IPS-18c (cell line): ENCODE measurements at regions not wholly inside any gene's neighbourhood (a gene's known extent, or its start where the extent isn't known, plus 50 kb on each side); places are given as distances from the start of the nearest gene placed in this dataset.

ENCODE experiments used
- H3K4me3 ChIP-seq: 2 replicates; pipeline ENCODE4 v1.7.0; 2013; ENCODE audit warnings: low read depth, mild to moderate bottlenecking, low read length, moderate library complexity; ENCODE audit not compliant: insufficient read depth
- H3K9me3 ChIP-seq: one replicate; pipeline ENCODE4 v1.6.1; 2013; ENCODE audit warnings: mild to moderate bottlenecking, low read length, moderate library complexity; ENCODE audit not compliant: control insufficient read depth, insufficient read depth

DNA sequence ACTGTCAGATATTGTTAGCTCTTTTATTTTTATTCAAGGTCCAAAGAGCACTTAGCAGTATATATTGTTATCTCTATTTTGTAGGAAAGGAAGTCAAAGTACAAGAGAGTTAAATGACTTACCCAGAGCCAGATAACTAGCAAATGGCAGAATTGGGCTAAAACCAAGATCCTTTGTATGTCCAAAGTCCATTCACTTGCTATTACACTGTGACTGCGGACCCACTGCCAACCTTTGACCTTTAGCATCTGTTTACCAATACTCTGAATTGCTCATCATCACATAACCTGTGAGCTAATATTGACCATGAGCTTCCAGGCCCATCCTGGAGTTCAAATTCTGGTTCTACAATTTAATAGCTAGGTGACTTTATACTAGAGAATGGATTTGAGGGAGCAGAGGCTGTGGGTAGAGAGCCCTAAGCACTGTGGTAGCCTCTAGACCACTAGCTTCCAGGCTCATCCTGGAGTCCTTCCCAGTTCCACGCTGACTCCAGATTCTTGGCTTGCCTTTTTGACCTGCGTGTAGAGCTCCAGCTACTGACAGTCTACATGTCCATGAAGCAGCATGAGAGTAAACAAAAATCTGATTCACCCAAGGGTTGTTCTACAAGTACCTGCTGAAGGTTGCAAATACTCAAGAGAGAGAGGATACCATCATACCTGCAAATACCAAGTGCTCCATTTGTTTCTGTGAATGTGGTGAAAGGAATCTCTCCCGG lies 424.0 kb downstream of the SH3GL2 start:
- no peak overlapping the region for H3K4me3 ChIP-seq
- no peaks in the 10 kb centered on the region for H3K9me3 ChIP-seq

DNA sequence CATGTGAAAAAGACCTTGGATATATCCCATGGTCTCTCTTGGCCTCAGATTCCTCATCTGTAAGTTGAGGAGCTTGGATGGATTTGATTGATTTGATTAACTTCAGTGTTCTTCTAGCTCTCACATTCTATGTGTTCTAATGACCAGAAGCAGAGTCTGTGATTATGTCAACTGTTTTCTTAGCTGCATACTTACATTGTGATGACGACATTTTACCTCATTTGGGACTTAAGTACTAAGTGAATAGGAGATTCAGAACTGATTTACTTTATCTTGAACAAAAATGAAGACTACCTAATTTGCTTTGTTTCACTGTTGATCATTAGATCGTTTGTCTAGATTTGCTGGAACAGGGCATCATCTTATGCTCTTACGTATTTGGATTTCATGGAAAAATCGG lies 427.7 kb downstream of the SH3GL2 start:
- H3K9me3 ChIP-seq: no peaks in the 10 kb centered on the region
- no peak overlapping the region for H3K4me3 ChIP-seq

DNA sequence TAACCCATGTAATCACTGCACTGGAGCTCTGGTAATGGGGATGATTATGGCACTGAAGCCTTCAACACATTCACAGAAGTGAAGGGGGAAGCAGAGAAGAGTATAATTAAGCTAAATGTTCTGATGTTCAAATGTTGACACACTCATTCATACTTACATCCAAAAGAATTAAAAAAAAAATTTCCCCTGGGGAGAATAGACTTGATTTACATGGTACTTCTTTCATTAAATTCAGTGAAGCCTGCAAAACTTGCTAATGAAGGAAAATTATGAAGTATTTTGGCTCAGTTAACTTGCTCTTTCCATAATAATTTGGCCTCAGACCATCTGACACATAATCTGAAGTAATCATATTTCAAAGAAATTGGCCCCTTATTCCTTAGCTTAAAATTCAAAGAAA lies 428.8 kb downstream of the SH3GL2 start:
- Histone ChIP-seq H3K9me3 (no peaks in the 10 kb centered on the region), H3K4me3 (no peak overlapping the region)

DNA sequence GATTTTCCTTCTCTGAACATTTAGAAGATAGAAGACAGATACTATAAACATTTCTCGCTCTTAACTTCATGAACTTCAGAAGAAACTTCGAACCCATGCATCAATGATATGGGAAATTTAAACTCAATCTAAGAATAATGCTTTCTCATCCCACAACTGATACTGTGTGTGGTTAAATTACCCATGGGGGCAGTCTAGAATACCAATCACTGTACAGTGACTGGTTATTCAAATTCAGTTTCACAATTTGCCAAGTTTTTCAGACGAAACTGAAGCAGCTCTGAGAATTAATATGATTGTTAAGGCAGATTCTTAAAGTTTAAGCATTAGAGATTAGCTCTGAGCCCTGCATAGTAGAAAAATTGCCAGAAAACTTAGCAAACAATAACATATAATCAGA lies 431.0 kb downstream of the SH3GL2 start:
- no peak overlapping the region for H3K4me3 ChIP-seq
- no peaks in the 10 kb centered on the region for H3K9me3 ChIP-seq

GRCh38 chr9:18010492-18010891 lies 431.6 kb downstream of the SH3GL2 start:
- H3K4me3 ChIP-seq: no peak overlapping the region
- H3K9me3 ChIP-seq: no peaks in the 10 kb centered on the region

DNA sequence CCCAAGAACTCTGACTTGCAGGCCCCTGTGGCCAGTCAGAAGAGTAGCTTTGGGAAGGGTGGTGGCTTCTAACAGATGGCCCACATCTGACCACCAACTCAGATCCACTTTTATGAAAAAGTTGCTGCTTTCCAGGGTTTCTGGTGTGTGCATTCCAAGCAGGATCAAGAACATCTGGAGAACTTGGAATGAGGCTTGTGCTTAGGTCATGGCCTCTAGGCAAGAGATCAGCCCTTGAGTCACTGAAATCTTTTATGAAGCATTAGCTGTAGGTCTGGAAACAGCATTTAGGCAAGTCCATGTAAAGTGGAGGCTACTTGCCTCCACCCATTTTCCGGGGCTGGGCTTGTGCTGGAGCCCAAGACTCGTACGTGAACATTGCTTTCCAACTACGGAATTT lies 433.3 kb downstream of the SH3GL2 start:
- no peaks in the 10 kb centered on the region for H3K9me3 ChIP-seq
- no peak overlapping the region for H3K4me3 ChIP-seq

DNA sequence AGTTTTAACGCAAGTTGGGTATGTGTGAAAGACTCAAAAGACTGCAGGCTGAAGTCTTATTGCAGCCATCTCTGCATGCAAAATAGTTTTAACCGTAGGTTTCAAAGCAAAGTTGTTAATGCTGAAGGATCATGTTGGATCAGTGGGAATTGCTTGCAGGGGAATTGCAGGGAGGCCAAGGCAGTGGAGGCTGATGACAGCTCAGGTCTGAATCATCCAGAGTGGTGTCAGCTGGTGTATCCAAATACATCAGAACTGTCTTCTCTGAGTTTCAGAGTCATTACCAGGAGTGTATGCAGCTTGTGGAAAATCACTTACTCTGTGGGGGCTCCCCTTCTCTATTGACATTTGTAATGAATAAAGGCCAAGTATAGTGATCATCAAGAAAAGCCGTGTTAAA lies 435.7 kb downstream of the SH3GL2 start:
- H3K4me3 ChIP-seq: no peak overlapping the region

DNA sequence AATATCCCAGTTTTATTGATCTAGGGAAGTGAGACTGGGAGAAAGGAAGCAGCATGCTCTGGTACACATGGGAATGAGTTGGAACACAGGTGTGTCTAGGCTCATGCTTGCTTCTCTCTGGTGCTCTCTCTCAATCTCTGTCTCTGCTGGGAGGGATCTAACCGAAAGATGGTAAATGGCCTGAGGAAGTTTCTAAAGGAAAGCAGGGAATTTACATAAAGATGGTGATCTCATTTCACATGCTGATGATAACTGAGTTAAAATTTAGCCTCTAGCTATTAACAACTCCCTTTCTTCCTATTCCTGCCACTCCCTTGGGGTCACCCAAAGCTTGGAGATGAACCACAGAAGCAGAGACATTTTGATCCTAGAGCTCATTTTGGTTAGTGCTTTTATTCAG lies 436.2 kb downstream of the SH3GL2 start:
- peaks cover 3% of the 10 kb centered on the region for H3K9me3 ChIP-seq
- H3K4me3 ChIP-seq: no peak overlapping the region

More for the DNA sequence above, 435.7 kb downstream of the SH3GL2 start:
- H3K9me3 ChIP-seq: peaks cover 3% of the 10 kb centered on the region

DNA sequence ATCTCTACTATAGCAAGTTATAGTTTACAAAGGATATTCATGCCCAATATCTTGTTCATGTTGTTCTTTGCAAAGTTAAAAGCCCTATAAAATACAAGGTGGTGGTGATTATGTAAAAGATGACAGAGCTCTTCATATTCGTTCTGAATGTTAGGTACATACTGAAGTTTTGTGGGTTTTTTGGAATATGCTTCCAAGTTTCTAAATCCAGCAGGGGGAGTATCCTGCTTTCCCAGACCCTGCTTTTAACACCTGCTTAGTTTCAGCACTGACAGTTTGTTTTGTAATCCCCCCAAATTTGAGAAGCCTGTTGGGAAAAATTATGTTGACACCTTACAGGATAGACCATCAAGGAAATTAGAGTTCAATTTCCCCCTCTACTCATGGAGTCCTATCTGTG lies 438.3 kb downstream of the SH3GL2 start:
- H3K9me3 ChIP-seq: peaks cover 3% of the 10 kb centered on the region

GRCh38 chr9:18018221-18018620 lies 439.4 kb downstream of the SH3GL2 start:
- Histone ChIP-seq H3K4me3 (no peak overlapping the region), H3K9me3 (peaks cover 3% of the 10 kb centered on the region)

More for the DNA sequence above, 438.3 kb downstream of the SH3GL2 start:
- H3K4me3 ChIP-seq: no peak overlapping the region

- no peak overlapping the region for H3K4me3 ChIP-seq
- peaks cover 3% of the 10 kb centered on the region for H3K9me3 ChIP-seq
Measured at GRCh38 chr9:18018661-18019060, 439.8 kb downstream of the SH3GL2 start.

- H3K9me3 ChIP-seq: peaks cover 3% of the 10 kb centered on the region
Measured at GRCh38 chr9:18020121-18020745, 441.4 kb downstream of the SH3GL2 start.

GRCh38 chr9:18022642-18023041 lies 443.8 kb downstream of the SH3GL2 start:
- Histone ChIP-seq H3K4me3 (no peak overlapping the region), H3K9me3 (peaks cover 3% of the 10 kb centered on the region)

More at GRCh38 chr9:18020121-18020745, 441.4 kb downstream of the SH3GL2 start:
- no peak overlapping the region for H3K4me3 ChIP-seq

GRCh38 chr9:18023332-18023731 lies 444.5 kb downstream of the SH3GL2 start:
- Histone ChIP-seq H3K9me3 (peaks cover 3% of the 10 kb centered on the region), H3K4me3 (no peak overlapping the region)

DNA sequence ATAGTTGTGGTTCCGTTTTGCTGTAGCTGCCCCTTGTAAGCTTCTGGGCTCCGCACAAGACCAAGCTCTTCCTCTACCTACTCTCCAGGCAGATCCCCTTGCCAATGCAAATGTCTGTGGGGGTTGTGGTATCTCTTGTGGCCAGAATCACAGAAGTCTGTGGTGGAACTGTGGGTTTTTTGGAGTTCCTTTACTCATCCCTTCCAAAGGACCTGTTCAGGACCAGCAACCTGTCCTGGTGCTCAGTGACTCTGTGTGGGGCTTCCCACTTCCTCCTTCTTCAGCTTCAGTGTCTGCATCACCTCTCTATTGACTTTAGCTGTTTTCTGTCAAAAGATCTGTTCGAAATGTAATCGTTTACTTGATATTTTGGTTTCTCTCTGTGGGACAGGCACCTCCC lies 441.3 kb upstream of the ADAMTSL1 start:
- H3K9me3 ChIP-seq: no peaks in the 10 kb centered on the region

GRCh38 chr9:18036422-18037187 lies 437.3 kb upstream of the ADAMTSL1 start:
- no peak overlapping the region for H3K4me3 ChIP-seq
- H3K9me3 ChIP-seq: no peaks in the 10 kb centered on the region

More for the DNA sequence above, 441.3 kb upstream of the ADAMTSL1 start:
- H3K4me3 ChIP-seq: no peak overlapping the region

DNA sequence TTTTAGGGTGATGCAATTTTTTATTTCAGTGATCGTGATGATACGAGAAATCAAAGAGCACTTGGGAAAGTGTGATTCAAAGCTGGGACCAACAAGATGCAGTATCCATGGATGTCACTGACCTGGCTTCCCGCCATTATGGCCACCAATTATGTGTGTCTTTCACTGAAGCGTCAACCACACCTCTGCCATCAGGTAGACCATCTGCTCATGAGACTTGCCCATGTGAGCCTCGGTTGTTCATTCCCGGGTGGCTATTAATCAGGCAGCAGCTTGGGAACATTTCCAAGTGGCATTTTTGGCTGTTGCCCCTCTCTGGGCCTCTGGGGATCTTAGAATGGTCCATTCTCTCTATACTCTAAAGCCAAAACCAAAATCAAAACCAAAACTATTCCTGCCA lies 436.0 kb upstream of the ADAMTSL1 start:
- H3K9me3 ChIP-seq: no peaks in the 10 kb centered on the region
- no peak overlapping the region for H3K4me3 ChIP-seq

DNA sequence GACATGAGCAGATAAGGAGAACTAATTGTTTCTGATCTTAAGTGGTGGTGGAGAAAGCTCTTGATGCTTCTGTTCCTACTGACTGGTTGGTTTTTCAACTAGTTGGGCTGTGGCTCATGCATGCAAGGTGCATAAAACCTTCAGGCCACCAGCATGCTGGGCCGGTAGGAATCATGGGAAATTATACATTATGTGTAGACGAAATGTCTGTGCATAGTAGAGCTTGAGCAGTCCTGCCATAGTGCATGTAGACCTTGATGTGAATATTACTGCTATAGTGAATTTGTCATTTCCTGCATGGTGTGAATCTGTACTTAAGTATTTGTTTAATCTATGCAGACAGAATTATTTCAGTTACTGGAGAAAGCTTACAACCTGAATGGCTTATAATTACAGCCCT lies 433.6 kb upstream of the ADAMTSL1 start:
- Histone ChIP-seq H3K4me3 (no peak overlapping the region), H3K9me3 (no peaks in the 10 kb centered on the region)
